GM19239 (cell line): ENCODE measurements at regions not wholly inside any gene's neighbourhood (a gene's known extent, or its start where the extent isn't known, plus 50 kb on each side); places are given as distances from the start of the nearest gene placed in this dataset.
A peak's percentile ranks its signal among the peaks of the same experiment; 100 is the strongest.

Source experiments
- DNase-seq: peaks from one replicate; pipeline ENCODE4 v3.0.0; 2011; ENCODE audit warnings: low spot score; ENCODE audit not compliant: insufficient read length
- FAIRE-seq: peaks from 2 replicates; lab custom pipeline; 2011; peaks lifted over from hg19 to GRCh38; lab: Jason Lieb, UNC

DNA sequence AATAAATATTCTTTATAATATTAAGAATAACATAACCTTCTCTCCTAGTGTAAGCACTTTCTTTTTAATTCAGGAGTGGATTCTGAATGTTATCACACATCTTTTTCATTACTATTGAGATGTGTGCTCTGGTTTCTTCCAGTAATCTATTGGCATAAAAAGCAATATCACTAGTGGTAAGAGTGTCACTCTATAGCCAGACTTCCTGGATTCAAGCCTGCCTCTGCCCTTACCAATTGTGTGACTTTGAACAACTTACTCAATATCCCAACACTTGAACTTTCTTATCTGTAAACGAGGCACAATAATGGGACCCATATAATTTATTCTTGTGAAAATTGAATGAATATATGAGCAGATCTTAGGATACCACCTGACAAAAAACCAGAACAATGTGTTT lies 71.0 kb downstream of the SEM1 start:
- FAIRE-seq = no peak
- no peak for DNase-seq

DNA sequence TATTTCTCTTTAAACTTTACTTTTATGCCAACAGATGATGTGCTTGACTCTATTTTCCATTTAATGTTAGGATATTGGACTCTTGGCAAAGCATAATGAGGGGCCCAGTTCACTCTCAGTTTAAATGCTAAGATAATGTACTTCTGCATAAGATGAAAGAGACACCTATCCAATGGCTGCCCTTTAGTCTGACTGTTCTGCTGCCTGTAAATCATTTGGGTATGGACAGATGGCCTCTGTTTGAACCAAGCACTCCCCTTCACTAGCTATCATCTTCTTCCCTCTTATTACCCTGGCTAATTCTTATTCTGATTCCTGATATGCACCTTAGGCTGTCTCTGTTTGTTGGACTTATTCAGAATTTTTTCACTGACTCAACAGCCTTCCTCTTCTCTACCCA lies 72.1 kb downstream of the SEM1 start:
- no peak for DNase-seq
- FAIRE-seq = no peak

DNA sequence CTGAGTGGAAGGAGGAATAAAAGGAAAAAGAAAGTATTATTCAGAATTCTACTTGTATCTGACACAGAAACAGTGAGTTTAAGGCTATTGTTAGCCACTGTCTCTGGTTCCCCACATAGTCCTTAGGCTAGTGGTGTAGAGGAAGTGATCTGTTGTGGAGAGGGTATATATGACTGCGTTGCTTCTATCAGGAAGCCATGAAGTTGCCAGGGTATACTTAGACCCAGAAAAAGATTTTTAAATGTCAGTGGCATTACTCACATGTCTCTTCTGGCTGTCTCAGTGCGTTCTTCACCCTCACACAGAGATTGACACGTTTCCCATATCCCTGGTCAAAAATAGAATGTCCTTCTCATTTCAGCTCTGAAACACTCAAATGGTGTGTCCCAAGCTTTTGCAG lies 72.7 kb downstream of the SEM1 start:
- DNase-seq (no peak), FAIRE-seq (no peak)

DNA sequence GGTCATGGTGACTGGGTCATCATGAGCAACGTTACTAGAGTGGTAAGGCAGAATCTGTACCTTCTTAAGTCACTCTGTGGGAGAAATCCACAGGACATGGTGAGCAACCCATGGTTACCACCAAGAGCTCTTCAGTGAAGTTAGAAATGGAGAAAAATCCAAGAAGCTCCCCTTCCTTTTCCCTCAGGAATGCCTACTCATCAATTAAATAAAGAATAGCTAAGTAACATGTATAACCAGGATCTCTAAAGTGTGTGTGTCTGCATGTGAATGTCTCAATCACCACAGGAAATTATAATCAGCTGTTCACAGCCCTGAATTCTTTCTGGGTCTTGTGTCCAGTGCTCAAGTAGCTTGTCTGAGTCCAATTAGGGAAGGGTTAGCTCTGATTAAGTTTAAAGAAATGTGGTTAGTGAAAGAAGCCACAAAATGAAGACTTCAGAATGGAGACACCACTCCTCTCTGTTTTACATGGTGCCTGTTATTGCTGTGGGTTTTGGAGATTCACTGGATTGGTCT lies 73.2 kb downstream of the SEM1 start:
- FAIRE-seq (no peak), DNase-seq (no peak)

DNA sequence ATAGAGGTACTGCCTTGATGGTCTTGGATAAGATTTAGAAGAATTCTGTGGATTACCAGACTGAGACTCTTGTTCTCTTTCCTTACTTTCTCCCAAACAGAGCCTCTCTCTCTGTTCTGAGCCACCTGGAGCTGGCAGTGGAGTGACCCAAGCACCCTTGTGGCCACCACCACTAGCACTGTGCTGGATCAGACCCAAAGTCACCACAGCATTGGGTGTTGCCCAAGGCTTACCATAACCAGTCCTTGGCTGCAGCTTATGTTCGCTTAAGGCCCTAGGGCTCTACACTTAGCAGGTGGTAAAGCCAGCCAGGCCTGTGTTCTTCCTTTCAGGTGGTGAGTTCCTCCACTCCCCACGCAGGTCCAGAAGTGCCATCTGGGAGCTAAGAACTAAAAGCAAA lies 79.8 kb downstream of the SEM1 start:
- FAIRE-seq (no peak), DNase-seq (no peak)

DNA sequence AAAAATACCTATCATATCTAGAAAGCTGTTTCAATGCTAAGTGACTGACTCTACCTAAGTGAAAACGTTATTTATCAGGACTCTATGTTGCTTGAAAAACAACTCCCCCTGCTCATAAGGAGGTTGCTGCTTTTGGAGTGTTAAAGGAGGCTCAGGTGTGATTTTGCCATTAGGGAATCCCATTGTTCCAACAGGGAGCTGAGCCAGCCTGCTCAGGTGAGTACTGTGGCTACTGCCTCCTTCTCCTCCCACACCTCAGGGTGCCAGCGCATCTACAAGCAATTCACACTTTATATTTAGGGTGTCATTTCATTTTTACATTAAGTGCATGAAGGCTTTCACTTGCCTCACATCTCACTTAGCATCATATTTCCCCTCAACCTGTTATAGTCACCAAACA lies 84.7 kb downstream of the SEM1 start:
- DNase-seq (no peak), FAIRE-seq (no peak)

DNA sequence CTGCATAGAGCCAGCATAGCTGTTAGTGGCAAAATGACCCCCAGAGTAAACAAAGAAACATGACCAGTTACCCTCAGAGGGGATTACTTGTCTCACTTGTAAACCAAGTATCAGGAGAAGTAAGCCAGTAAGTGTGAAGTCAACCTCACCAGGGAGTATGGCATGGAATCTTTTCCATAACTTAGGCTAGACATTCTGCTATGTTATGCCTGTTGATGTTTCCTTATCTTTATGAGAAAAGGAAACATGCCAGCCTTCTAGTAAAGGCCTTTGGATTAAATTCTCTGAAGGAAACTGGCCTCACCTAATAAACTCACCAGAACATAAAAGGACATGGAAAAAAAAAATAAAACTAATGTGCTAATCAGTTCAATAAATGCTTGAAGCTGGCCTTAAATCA lies 87.7 kb downstream of the SEM1 start:
- DNase-seq = no peak
- FAIRE-seq = no peak

DNA sequence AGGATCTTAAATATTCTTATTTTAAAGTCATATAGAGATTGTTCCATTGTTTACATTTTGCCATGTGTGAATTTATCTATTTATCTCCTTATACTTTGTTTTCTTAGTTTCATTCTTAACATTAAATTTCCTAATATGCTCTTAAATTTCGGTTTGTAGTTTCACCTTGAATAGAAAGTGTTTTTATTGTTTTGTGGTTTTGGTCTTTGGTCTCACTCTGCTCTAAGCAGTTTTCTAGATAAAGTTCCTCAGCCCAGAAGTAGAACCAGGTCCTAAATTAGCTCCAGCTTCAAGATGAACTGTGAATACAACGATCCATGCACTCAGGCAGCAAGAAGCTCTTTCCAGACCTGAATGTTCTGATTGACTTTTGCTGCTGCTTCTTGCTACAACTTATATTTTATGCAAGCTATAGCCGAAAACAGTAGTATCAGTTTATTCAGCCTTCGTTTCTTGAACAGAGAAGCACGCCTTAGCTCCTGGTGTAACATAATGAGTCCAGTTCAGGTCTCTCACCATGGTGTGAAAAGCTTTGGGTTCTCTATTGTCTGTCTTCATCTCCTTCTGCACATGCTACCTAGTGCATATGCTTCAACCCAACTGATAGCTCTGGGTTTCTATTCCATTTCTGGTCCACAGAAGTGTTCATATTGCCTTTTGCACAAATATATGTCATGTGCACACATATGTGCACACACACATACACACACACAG lies 95.3 kb downstream of the SEM1 start:
- DNase-seq (no peak), FAIRE-seq (peak; percentile 56)

DNA sequence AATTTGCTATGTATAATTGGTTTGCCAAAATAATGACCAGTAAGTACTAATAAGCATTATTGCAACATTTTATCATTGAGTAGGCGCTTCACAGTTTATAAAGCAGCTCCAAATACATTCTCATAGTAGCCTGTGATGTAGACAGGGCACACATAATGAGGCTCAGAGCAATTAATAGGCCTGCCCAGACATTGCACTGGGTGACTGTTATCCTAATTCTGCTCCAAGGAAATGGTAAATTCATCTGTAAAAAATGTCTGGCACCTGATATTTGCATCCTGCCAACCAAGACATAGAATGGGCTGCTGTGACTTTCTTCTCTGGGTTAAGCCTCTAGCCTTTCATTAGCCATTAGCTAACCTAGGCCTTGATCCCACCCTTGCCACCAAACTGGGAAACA lies 97.6 kb downstream of the SEM1 start:
- no peak for FAIRE-seq
- DNase-seq = no peak

DNA sequence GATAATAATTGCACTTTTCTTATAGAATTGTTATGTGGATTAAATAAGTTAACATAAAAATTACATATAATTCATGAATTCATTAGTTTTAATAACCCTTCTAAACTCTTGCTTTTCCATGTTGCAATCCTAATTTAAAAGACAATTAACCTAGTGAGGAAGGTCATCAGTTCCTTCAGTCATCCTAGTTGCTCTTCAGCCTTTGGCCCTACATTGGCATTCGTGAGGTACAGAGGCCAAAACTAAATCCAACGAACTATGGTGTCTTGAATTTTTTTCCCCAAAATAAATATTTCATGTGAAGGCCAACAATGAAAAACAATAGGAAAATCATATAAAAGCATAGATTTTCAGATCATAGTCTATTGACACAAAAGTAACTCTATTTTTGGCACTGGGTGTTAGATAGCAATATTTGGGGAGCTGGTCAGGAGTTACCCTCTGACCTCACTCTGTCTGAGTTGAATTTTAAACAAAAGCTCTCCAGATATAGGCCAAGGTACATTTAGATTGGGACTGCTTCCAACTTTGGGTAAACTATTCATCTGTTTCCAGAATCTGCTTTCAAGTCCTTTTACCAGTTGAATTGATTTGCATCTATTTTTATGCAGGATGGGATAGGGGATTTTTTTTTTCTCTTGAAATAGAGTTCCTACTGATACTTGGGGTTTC lies 104.5 kb downstream of the SEM1 start:
- no peak for DNase-seq
- FAIRE-seq = no peak

DNA sequence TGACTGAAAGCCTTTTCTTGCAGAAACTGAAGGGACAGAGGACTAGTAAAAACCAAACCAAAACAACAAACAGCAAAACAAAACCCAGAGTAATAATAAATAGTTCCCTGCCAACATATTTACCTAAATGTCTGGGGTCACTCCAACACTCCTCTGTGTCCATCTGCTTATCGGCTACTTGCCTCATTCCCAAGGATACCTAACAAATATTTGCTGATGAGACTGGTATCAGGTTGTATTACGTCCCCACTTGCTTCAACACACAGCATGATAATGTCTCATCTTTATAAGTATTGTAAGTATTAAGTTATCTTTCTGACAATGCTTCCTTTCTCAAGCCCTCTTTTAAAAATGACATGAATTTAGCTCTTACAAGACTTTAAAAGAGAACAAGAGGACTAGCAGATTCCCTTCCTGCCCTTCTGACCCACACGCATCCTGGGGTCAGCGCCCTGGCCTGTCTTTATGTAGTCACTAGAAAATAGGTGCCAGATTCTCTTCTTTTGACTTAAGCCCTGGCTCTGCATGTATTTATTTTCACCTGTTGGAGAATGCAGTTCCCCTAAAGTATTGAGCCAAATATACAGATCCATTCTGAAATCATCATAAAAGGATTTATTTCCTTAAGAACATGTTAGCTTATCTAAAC lies 110.2 kb downstream of the SEM1 start:
- no peak for DNase-seq
- FAIRE-seq = no peak

DNA sequence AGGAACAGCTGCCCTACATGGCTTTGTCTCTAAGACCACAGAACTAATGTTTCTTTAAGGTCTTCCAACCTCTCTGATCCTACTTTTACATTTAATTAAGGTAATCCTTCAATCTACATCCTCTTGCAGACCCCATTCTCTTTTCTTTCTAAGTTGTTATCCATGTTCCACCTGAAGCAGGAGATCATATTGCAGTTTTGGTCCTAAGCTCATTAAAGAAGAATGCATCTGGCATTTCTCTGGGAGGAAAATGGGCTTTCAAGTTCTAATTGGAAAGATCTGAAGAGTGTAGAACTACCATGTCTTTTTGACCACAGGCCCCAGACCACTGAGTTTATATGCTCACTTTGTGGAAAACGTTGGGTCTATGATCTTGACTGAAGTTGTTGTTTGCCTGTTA lies 111.2 kb downstream of the SEM1 start:
- no peak for FAIRE-seq
- no peak for DNase-seq

DNA sequence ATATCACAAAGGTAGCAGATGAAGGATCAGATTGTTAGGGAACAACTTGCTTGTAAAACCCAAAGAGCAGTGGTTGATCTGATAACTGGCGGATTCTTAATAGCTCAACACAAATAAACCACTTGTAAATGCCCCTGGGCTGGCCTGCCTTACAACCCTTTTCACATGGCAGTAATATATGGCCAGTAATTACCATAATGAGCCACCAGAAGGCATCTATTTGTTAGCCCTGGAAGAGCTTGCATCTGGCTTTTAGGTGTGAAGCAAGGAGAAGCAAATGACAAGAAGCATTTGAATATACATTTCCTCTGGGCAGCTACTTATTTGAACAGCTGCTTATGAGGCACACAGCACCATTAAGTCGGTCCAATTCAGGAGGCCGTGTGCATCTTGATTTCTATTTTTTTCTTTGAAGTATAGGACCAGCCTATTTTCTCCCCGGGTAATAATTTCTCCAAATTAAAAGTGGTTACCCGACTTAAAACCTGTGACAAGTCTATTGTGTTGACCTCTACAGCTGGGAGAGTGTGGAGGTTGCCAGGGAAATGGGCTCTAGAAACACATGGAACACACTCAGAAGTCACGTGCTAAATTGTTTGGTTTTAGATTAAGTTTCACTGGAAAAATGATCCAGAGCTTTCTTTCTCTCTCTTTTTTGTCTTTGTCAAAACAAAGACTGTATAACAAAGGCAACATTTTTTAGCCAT lies 113.4 kb downstream of the SEM1 start:
- no peak for FAIRE-seq
- no peak for DNase-seq

DNA sequence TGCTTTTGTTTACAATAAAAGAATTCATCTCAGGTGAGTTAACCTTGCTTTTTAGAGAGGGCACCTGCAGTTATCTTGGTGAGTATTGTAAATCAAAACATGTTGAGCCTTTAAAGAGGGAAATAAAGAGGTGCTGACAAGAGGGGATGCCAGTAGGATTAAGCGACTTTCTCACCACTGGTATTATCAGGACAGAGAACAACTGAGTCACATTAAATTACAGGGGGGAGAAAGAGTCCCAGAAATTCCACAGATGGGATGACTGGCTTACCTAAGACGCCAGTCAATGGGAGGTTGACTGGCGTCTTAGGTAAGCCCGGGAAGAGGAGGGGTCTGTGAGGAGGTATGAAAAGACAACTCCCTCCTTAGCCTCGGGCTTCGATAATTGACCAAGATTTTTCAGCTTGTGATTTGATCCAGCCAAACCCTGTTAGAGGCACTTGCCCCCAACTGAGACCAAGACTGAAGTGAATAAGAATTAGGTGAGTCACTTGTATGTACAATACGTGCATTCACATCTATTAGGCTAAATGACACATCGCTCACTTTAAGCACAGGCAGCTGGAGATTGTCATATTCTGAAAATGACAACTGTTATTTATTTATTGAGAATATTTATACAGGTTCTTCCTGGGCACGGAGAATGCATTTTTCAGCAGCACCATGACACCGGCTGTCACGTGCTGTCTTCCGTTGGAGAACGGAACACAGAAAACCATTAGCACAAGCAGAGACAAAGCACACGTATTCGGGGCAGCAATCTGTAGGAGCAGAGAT lies 117.6 kb downstream of the SEM1 start:
- FAIRE-seq (no peak), DNase-seq (no peak)

DNA sequence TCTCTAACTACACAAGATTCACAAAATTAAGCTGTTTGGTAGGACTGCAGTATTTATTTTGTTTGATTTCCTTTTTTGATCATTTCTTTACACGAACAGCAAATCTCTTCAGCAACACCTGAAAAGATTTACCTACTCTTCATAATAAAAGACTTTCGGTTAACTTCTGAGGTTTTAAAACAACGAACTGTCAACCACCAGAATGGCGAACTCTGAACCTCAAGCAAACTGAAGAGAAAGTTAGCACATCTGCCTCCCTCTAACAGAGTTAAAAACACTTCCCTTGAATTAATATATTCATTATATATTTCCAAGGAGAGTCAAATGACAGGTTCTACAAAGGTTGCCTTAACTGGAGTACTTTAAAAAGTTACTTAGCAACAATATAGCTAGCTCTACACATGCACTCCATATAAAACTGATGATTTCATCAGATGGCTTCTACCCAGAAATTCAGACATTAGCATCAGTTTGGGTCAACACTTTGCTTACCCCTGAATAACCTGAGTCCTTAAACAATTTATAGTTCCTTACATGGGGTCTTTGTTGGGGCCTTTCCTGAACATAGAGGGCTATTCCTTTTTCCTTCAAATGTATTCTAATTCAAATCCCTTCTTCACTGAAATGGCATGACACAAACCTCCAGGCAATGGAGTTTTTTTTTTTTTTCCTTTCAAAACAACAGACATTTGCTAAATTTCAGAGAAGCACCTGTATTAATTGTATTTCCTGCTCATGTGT lies 118.3 kb downstream of the SEM1 start:
- no peak for DNase-seq
- FAIRE-seq = no peak

DNA sequence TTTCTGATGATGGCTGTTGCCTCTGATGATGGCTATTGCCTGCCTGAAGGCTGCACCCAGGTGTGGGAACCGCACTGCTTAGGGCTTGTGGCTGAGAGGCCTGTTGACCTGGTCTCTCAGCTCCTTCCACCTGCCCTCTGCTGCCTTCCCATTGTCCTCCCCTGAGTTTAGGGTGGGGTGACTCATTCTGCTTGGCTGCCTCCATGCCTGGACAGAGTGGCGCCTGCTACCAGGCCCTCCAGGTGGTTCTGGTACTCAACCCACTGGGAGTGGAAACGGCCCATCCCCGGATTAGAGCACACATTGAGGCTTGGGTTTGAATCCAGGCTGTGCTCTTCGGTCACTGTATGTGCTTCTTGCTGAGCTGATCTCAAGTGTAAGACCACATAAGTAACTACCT lies 120.6 kb downstream of the SEM1 start:
- FAIRE-seq (no peak), DNase-seq (no peak)

DNA sequence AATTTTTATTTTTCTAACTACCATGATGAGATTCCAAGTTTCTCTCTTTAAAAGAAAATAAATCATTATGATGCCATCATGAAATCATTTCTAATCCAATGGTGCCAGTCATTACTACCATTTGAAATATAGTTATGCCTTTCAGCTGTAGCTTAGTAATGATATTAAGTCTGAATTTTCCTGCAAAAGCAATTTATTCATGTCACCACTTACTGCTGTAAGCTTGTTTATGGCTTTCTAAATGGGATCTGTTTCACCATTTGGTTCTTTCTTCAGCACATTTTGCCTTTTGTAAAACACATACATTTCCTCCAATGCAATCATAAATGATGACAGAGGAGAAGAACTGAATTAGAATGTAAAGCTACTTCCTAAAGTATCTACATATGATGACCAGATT lies 130.5 kb downstream of the SEM1 start:
- no peak for DNase-seq
- no peak for FAIRE-seq

DNA sequence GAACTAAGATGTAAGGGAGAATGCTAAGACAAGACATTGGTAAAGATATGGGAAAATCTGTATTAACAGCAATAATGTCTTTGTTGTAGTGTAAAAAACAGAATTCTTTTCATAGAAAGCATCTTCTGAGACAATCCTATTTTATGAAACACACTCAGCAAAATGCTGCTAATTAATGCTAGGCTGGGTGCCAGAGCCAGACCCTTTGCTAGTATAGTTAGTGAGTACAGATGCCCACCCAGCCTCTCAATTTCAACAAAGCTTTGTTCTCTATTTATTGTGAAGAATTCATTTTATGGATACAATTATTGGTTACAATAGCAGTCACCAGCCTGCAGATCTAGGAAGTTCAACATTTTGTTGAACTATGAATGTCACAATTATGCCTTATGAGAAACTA lies 131.0 kb downstream of the SEM1 start:
- DNase-seq (no peak), FAIRE-seq (no peak)

DNA sequence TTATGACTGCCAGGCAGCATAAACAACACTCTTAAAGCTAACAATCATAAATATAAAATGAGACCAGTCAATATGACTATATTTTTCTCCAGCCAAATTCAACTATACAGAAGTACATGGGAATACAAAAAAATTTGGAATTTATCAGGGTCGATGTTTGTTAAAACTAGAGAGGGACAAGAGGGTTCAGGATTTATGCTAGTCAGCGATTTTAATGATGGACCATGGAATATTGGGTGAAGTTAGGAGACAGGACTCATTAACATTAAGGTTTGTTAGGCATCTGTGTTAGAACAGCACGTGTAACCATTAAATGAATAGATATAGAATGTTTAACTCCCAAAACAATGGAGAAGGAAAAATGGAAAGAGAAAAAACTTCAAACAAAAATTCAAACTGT lies 146.2 kb downstream of the SEM1 start:
- FAIRE-seq (no peak), DNase-seq (no peak)

DNA sequence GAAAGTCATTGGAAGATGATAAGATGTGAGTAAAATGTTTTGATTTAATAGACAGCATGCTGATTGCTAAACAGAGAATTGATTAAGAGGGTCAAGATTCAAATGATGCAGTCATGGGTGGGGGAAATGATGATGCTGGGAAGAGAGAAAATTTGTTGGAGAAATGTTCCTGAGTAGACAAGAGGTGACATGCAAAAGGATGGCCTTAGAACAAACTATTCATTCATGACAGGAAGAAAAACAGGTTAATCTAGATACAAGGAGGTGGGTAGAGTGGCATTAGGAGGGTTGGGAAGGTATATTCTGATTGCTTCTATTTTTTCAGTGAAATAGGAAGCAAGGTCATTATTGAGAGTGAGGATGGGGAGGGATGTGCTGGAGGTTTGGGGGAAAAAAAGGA lies 146.7 kb downstream of the SEM1 start:
- no peak for FAIRE-seq
- no peak for DNase-seq
